Lower leg skin (tissue), 4 donors: ENCODE measurements at regions not wholly inside any gene's neighbourhood (a gene's known extent, or its start where the extent isn't known, plus 50 kb on each side); places are given as distances from the start of the nearest gene placed in this dataset.

Source experiments
- DNase-seq, 2 donors: peaks; one replicate each; pipeline ENCODE4 v3.0.0-alpha.2; 2019; ENCODE audit warnings: low spot score in 2 of 2
- H3K4me3 ChIP-seq: fragments of 200-600 bp; sonication (generic); 2 replicates; pipeline ENCODE4 v1.5.1; 2017; ENCODE audit warnings: mild to moderate bottlenecking, low read depth; ENCODE audit not compliant: poor library complexity, severe bottlenecking
- POLR2A ChIP-seq, 2 donors: fragments of 450-650 bp; IDR thresholded peaks; one replicate each; pipeline ENCODE4 v1.6.1; 2016 to 2017; ENCODE audit warnings: antibody characterized with exemption in 2 of 2, mild to moderate bottlenecking in 1 of 2, moderate library complexity in 1 of 2
- WGBS, 2 donors: methylation state at CpG; one replicate each; pipeline ENCODE4 v1.1.5; 2018; 5-methylcytosine and 5-hydroxymethylcytosine counted together
- intact Hi-C: fragments of 100-400 bp; cut with DNase I; formaldehyde crosslinking; loops from one replicate; pipeline ENCODE4 v1.15.0; 2023; ENCODE audit warnings: low total_unique reads
- TF ChIP-seq, protein P1 (sequence below), 3 donors: fragments of 450-650 bp; IDR thresholded peaks; one replicate each; pipeline ENCODE4 v1.5.1; 2016; ENCODE audit warnings: antibody characterized with exemption in 3 of 3, mild to moderate bottlenecking in 3 of 3, moderate library complexity in 2 of 3

DNA sequence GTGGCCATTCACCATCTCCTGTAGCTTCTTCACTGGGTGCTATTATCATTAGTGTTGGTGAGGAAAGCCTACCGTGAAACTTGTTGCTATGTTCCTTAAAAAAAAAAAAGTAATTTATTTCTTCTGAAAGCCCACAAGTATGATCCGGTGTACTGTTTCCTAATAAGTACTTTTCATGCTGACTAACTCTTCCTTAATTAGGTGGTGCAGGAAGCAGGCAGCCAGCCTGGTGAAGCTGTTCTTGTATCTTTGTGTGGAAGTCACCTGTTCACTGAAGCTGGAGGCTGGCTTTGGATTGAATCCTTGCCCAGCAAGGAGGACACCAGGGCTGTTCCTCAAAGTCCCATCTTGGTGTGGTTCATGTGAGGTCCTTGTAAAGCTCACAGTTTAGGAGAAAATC is 321.7 kb upstream of the THSD7B start:
- H3K4me3 ChIP-seq, result no peak overlapping the region
- no peak for TF ChIP-seq POLR2A (IDR thresholded peaks at IDR 0.05)
- TF ChIP-seq, protein P1, sequence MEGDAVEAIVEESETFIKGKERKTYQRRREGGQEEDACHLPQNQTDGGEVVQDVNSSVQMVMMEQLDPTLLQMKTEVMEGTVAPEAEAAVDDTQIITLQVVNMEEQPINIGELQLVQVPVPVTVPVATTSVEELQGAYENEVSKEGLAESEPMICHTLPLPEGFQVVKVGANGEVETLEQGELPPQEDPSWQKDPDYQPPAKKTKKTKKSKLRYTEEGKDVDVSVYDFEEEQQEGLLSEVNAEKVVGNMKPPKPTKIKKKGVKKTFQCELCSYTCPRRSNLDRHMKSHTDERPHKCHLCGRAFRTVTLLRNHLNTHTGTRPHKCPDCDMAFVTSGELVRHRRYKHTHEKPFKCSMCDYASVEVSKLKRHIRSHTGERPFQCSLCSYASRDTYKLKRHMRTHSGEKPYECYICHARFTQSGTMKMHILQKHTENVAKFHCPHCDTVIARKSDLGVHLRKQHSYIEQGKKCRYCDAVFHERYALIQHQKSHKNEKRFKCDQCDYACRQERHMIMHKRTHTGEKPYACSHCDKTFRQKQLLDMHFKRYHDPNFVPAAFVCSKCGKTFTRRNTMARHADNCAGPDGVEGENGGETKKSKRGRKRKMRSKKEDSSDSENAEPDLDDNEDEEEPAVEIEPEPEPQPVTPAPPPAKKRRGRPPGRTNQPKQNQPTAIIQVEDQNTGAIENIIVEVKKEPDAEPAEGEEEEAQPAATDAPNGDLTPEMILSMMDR (IDR thresholded peaks at IDR 0.05), result no peak
- 49 to 61% methylated on average over 2 of the region's 2 CpGs for WGBS, 2 donors
- no peak for DNase-seq
- intact Hi-C loops, result no loop called here

- no peak overlapping the region for H3K4me3 ChIP-seq
- 74 to 80% methylated on average over 9 of the region's 9 CpGs for WGBS, 2 donors
- TF ChIP-seq POLR2A (IDR thresholded peaks at IDR 0.05), result no peak
- TF ChIP-seq, protein P1 (IDR thresholded peaks at IDR 0.05), result no peak
- DNase-seq, result no peak
- intact Hi-C loops, result no loop called here
These were observed 323.2 kb upstream of the THSD7B start for GRCh38 chr2:136441979-136442714.

GRCh38 chr2:136439064-136439676 is 321.2 kb upstream of the CXCR4 start:
- no peak for DNase-seq

DNA sequence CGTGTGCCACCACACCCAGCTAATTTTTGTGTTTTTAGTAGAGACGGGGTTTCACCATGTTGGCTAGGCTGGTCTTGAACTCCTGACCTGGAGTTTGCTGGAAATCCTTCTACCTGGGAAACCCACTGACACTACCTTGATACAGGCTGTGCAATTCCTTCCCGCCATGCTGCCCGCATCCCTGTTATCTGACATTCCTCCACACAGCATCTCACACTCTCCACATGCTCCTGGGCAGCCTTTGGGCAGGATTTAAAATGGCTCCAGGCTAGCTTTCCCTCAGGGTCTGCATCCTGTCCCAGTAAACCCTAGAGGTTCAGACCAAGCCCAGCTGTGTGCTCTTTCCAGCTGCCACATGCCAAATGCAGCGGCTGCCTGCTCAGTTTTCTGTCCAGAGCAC is 319.5 kb upstream of the CXCR4 start:
- intact Hi-C loops, result no loop called here
- H3K4me3 ChIP-seq, result no peak overlapping the region
- 86 to 93% methylated on average over 5 of the region's 5 CpGs for WGBS, 2 donors
- TF ChIP-seq, protein P1 (IDR thresholded peaks at IDR 0.05), result no peak
- no peak for TF ChIP-seq POLR2A (IDR thresholded peaks at IDR 0.05)
- DNase-seq, result no peak

More at GRCh38 chr2:136439064-136439676, 321.2 kb upstream of the CXCR4 start:
- 42 to 54% methylated on average over 5 of the region's 5 CpGs for WGBS, 2 donors
- intact Hi-C loops, result no loop called here
- no peak overlapping the region for H3K4me3 ChIP-seq
- TF ChIP-seq, protein P1 (IDR thresholded peaks at IDR 0.05), result no peak
- no peak for TF ChIP-seq POLR2A (IDR thresholded peaks at IDR 0.05)

DNA sequence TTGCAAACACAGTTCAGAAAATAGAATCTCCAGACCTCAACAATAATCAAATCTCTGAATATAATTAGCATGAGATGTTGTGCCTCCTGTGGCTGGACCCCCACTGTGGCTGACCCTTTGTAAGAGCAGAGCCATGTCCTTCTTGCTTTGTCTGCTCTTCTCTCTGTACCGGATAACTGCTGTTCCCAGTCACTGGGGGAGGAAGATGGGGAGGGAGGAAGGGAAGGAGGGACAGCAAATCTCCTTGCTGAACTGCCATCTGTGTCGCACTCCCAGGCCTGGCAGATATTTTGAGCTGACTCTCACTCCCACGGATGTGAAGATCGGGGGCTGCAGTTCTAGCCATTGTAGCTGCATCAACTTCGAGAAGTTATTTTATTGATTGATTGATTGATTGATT is 319.0 kb upstream of the CXCR4 start:
- DNase-seq, result no peak
- 51 to 59% methylated on average over 5 of the region's 5 CpGs for WGBS, 2 donors
- no peak overlapping the region for H3K4me3 ChIP-seq
- intact Hi-C loops, result no loop called here
- TF ChIP-seq POLR2A (IDR thresholded peaks at IDR 0.05), result no peak

- 79 to 83% methylated on average over 5 of the region's 5 CpGs for WGBS, 2 donors
- DNase-seq, result no peak
- intact Hi-C loops, result no loop called here
- TF ChIP-seq, protein P1 (IDR thresholded peaks at IDR 0.05), result no peak
- no peak for TF ChIP-seq POLR2A (IDR thresholded peaks at IDR 0.05)
- no peak overlapping the region for H3K4me3 ChIP-seq
These were observed 316.3 kb upstream of the CXCR4 start for GRCh38 chr2:136434251-136434715.
